UCSD-AML1 (cell line): ENCODE measurements at regions not wholly inside any gene's neighbourhood (a gene's known extent, or its start where the extent isn't known, plus 50 kb on each side); places are given as distances from the start of the nearest gene placed in this dataset.
"Not testable (repeated sequence)": the region's sequence is repeated elsewhere in the genome, so short reads cannot be mapped to it uniquely, and the experiment has no call there.

Experiments
- DNase-seq: peaks from one replicate; lab custom pipeline; 2025; ENCODE audit not compliant: unreplicated experiment; lab: John Stamatoyannopoulos, UW

DNA sequence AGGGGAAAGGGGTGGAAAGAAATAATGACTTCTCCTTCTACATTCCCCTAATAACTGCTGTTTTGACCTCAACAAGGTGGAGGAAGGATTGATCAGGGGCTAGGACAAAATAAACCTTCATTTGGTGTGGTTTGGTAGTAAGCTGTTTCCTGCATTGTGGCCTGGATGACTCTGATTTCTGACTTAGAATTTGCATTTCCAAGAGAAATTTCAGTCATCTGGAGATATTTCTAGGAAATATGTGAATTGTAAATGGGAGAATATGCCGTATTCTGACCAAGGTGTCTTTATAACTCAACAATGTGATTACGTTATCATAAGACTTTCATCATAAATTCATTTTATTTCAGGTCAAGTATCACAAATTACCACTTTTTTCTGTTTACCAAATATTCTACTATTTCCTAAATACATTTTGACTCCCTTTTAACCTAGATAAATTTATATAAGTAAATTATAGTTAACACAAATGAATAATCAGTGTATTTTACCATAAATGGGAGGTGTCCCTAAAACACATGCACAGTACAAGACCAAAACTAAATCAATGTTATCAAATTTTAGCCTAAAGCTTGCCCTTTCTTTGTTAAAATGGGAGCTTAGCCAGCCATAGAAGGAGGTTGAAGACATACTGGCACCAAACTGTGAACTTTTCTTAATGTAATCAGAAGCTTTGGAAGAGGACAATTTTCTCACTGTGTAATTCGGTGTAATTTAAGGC, 828.8 kb downstream of the TMTC2 start:
- no peak for DNase-seq

- no peak for DNase-seq
These were observed 827.7 kb downstream of the TMTC2 start for GRCh38 chr12:83514372-83514771.

DNA sequence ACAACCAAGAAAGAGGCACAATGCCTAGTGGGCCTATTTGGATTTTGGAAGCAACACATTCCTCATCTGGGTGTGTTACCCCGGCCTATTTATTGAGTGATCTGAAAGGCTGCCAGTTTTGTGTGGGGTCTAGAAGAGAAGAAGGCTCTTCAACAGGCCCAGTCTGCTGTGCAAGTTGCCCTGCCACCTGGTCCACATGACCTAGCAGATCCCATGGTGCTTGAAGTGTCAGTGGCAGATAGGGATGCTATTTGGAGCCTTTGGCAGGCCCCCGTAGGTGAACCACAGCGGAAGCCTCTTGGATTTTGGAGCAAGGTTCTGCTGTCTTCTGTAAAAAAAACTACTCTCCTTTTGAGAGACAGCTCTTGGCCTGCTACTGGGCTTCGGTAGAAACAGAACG, 820.1 kb downstream of the TMTC2 start:
- DNase-seq = no peak

- no peak for DNase-seq
These were observed 818.9 kb downstream of the TMTC2 start for GRCh38 chr12:83505586-83505985.

DNA sequence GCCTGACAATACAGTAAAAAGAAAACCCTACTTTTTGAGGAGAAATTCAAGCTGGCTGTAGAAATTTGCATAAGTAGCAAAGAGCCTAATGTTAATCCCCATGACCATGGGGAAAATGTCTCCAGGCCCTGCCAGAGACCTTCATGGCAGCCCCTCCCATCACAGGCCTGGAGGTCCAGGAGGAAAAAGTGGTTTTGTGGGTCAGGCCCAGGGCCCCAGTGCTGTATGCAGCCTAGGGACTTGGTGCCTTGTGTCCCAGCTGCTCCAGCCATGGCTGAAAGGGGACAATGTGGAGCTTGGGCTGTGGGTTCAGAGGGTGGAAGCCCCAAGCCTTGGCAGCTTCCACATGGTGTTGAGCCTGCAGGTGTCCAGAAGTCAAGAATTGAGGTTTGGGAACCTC, 813.2 kb downstream of the TMTC2 start:
- DNase-seq = not testable (repeated sequence)

GRCh38 chr12:83477696-83478095, 791.0 kb downstream of the TMTC2 start:
- no peak for DNase-seq

DNA sequence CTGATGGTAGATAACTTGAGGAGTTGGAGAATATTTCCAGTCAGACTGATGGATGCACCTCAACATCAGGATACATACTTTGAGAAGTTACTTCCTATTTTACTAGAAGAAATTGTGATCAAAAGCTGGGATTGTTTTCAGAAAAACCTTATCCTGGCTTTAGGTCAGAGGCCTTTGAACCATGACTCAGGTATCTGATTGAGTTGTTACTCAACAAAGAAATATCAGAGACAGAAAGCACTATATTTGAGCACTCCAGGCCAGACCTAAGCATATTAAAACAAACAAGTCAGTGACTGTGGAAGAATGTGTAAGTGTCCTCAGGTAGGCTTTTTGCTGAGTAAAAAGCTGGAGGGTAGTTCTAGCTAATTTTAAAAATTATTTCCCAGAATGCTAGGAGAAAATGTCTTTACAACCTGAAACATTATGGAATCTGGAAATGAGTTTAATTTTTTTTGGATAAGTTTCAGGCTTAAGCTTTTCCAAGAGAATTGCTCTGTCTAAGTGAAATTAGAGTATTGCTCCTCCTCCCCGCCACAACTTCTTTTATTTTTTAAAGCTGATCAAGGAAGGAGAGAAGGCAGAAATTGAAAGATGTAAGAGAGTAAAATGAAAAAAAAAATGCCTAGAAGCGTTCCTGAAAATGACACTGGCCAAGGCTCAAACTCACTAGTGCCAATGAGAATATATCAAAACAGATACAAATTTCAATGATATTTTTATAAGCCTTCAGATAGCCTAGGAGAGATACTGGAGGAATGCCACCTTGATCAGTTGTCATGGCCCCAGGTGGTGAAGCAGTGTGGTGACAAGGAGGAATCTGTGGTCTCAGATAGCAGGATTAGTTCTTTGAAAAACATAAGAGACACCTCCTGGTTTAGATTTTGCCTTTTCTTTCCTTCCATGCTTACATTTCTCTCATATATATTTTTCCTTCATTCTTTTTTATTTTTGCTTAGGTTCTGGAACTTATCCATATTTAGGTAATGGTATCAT, 790.3 kb downstream of the TMTC2 start:
- DNase-seq = no peak

DNA sequence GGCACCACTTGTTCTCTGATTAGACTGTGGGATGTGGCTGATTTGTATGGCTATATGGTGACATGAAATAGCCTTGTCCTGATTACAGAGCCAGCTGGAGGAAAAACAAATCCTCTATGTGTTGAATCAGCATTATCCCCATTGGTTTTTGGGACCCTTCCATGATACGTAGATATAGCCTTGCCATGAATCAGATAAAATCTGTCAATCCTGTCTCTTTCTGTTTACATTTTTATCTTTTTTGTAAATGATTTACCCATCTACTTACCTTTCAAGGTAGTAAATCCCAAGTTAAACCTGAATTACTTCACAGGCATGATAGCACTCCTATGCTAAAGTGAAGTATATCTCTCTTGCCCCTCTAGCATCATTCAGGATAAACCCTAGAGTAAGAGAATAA, 789.3 kb downstream of the TMTC2 start:
- DNase-seq = no peak

DNA sequence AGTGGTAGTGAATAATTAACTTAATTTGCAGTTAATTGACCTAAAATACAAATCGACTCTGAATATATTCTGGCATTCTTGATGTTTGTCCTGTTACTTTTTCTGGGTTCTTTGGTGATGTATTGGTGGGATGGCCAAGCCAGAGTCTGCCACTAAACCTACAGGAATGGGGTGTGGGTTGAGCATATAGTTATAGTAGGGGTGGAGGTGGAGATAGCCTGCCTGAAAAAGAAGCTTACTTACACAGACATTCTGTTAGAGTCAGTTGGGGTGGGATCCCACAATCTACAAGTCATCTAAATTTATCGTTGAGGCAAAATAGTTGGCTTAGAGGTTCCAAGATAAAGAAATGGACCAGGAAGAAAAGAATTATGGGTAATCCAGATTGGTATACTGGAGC, 787.7 kb downstream of the TMTC2 start:
- DNase-seq = no peak

GRCh38 chr12:83473408-83474095, 786.8 kb downstream of the TMTC2 start:
- no peak for DNase-seq

GRCh38 chr12:83472772-83473171, 786.1 kb downstream of the TMTC2 start:
- DNase-seq = no peak

DNA sequence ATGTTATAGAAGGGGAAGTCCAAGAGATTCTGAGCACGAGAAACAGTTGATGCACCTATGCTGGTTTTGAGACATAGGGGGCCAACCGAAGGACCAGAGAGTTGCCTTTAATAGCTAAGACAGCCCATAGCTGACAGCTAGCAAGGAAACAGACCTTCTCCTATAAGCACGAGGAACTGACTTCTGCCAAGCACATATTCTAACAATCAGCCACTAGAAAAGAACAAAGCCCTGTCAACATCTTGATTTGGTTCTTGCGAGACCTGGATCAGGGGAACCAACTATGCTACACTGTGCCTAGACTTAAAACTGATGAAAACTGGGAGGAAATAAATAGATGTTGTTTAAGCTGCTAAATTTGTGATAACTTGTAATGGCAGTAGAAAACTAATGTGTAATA, 785.6 kb downstream of the TMTC2 start:
- no peak for DNase-seq

DNA sequence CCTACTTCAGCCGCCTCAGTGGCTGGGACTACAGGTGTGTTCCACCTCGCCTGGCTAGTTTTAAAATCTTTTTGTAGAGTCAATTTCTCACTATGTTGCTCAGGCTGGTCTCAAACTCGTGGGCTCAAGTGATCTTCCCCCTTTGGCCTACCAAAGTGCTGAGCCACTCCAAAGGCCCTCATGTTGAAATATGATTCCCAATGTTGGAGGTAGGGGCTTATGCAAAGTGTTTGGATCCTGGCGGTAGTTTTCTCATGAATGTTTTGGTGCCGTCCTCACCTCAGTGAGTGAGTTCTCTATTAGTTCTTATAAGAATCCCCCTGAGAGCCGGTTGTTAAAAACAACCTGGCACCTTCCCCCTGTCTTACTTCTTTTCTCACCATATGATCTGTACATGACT, 784.6 kb downstream of the TMTC2 start:
- peak; percentile 1 for DNase-seq

GRCh38 chr12:83470749-83471148, 784.0 kb downstream of the TMTC2 start:
- no peak for DNase-seq

DNA sequence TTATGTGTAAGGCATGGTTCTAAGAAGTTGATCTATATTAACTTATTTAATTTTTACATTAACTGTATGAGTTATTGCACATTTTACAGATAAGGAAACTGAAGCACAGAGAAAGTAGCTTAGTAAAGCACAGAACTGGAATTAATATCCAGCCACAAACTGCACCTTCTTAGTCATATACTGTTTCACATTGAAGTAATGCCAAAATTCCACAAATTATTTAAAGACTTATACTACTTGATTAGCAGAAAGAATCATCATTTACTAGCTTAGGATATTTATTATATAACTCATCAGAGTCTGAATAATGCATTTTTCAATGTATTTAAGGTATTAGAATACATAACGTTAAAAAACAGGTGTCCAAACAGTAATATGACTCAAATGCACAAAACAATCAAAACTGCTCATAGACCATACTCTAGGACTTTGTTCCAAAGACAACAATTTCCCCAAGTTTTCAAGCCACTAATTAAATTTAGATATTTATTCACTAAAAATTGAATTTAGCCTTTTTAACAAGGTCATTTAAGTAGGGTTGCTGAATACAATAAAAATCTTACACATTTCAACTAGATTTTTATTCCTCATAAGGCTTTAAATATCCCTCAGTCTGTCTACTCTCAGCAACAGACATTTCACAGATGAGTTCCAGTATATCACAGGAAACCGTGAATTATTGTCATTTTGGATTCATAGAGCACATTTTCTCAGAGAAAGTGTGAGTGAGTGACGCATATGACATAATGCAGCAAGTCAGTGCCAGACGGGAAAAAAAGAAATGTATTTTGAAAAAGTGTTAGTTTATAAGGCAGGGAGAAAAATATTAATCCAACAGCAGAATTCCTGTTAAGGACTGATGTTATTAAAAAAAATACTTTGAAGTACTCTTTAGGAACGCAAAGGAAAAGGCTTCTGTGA, 782.5 kb downstream of the TMTC2 start:
- no peak for DNase-seq

GRCh38 chr12:83465632-83466031, 778.9 kb downstream of the TMTC2 start:
- no peak for DNase-seq

DNA sequence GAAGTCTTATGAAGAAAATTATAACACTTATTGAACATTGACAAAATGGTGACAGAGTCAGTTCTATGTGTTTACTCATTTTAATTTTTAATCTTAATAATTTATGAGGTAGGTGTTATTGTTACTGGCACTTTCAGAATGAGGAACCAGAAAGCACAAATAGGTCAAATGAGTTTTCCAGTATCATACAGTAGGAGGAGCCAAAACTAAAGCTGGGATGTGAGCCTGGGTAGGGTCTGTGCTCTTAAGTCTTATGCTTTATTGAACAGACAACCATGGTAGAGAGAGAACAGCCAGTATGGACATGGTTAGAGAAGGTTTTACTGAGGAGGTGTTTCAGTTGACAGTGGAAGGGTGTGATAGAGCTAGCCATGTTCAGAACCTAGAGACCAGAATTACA, 775.7 kb downstream of the TMTC2 start:
- DNase-seq = no peak

- no peak for DNase-seq
These were observed 774.7 kb downstream of the TMTC2 start for GRCh38 chr12:83461336-83461935.

DNA sequence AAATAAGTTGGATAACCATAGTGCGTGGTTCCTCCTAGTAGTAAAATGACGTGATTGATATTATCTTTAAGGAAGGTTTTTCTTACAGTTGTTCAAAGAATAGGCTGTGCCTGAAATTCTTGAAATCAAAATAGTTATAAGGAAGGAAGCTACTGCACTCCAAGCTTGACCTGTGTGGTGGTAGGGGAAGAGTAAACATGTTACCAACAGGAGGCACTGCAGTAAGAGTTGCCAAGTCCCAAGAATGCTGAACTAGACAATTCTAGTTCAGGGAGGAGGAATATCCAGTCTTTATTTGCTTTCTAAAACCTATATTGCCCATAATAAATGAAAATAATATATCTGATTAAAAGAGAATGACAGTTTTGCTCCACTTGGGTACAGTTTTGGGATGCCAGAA, 764.5 kb downstream of the TMTC2 start:
- no peak for DNase-seq

GRCh38 chr12:83434600-83434999, 747.9 kb downstream of the TMTC2 start:
- no peak for DNase-seq
